ENCODE measurements at regions not wholly inside any gene's neighbourhood (a gene's known extent, or its start where the extent isn't known, plus 50 kb on each side); places are given as distances from the start of the nearest gene placed in this dataset.
A peak's percentile ranks its signal among the peaks of the same experiment; 100 is the strongest.

DNA sequence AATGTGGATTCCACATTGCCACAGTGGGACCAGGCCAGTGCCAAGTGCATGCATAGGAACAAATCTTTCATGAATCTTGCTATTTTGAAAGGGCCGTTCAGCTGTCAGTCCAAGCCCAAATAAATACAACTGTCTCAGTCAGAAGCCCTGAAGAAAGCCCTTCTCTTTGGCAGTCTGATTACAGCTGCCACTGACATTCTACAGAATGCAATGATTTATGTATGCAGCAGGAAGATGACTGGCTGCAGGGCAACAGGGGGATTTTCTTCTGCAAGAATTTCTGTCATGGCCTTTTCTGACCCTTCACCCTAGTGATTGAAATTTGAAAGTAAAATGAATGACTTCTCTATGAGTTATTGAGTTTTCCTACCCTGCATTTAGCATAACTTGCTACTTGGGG lies 86.7 kb upstream of the FER start:
- DNase-seq, result no peak
- TF ChIP-seq POLR2A (IDR thresholded peaks at IDR 0.05; ENCODE audit: low read length), result no peak
- no peak for TF ChIP-seq GATA1 (IDR thresholded peaks at IDR 0.05; ENCODE audit: low read depth, low read length)

DNA sequence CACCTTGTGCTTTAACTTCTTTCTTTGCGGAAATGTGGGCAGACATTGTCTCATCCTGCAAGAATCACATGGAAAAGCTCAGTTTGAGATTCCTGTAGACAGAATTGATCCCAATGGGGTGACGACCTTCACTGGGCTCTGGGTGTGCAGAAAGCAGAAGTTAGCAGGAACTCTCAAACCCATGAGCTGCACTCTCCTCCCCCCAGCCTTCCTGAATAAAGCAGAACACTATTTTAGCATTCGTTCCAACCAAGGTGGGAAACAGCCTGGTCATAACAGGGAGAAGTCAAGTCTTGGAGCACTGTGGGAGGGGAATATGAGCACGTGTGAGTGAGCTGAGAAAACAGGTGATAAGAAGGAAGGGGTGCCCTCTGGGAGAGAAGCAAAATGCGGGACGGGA lies 87.4 kb upstream of the FER start:
- DNase-seq, result no peak
- TF ChIP-seq GATA1 (IDR thresholded peaks at IDR 0.05; ENCODE audit: low read depth, low read length) (no peak), POLR2A (IDR thresholded peaks at IDR 0.05; ENCODE audit: low read length) (no peak)

DNA sequence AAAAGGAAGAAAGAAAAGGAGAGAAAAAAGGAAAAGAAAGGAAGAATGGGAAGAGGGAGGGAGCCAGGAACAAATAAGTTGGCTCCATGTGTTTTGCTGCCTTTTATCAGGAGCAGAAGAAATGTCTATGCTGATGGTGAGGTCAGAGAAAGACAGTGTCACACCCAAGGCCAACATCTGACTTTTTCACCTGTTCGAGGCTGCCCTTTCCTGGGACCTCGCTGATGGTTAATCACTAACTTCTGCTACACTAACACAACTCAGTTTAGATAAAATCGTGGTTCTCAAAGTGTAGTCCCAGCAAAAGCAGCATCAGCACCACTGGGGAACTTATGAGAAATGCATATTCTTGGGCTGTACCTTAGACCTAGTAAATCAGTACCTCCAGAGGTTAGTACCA lies 88.2 kb upstream of the FER start:
- DNase-seq, result no peak
- TF ChIP-seq POLR2A (IDR thresholded peaks at IDR 0.05; ENCODE audit: low read length) (no peak), GATA1 (IDR thresholded peaks at IDR 0.05; ENCODE audit: low read depth, low read length) (no peak)

DNA sequence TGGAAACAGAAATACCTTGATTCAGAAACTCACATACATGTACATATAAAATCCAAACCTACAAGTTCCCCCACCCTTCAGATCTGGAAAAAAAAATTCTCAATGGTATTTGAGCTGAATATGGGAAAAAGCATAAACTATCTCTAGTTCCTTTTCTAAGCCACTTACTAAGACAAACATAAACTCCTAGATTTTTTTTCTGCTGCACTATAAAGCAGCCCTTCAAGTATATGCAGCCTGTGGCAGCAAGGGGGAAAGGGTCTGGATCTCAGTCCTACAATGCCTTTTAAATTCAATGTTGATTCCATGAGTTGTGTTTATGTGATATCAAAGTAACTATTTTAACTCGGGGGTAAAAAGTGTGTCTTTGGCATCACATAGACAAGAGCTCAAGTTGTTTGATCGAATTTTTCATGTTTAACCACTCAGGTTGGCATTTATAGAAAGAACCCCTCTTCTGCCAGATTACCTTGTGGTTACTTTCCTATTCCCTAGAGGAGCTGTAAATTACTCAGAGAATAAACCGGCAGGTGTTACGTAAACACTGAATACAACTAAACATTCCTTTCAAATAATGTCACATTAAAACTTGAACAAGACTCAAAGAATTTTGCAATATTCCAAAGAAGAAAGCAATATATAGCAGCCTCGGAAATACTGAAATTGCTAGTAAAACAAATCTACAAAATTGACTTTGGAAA lies 91.8 kb upstream of the FER start:
- DNase-seq, result no peak
- no peak for TF ChIP-seq GATA1 (IDR thresholded peaks at IDR 0.05; ENCODE audit: low read depth, low read length)

DNA sequence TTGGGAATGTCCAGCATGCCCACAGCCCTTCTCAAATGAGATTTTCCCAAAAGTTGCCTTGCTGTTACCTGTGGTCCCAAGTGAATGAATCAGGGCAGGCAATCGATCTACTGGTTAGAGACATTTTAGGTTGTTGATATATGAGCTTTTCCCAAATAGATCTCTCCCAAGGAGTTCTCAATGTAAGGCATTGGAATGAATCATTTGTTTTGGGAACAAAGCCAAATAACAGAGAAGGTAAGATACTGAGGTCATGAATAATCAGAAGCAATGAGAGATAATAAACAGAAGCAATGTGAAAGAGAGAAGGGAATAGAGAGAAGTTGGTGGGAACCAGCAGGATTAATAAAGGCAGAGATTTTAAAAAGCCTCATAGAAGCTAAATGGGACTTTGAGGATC lies 93.6 kb upstream of the FER start:
- no peak for TF ChIP-seq POLR2A (IDR thresholded peaks at IDR 0.05; ENCODE audit: low read length)
- no peak for TF ChIP-seq GATA1 (IDR thresholded peaks at IDR 0.05; ENCODE audit: low read depth, low read length)
- DNase-seq, result no peak

DNA sequence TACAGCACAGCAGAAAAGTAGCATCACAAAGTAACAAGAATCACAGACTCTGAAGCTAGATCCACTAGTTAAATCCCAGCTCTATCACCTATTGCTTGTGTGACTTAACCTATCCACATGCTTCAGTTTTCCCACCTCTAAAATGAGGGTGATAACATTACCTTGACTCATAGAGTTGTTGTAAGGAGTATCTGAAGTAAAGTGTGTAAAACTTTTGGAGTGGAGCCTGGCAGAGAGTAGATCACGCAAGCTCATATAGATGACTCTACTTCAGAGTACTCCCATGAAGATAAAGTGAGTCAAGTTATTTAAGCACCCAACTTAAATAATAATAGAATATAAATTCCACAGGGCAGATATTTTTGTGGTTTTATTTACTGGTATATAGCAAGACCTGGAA lies 94.5 kb upstream of the FER start:
- no peak for TF ChIP-seq GATA1 (IDR thresholded peaks at IDR 0.05; ENCODE audit: low read depth, low read length)
- TF ChIP-seq POLR2A (IDR thresholded peaks at IDR 0.05; ENCODE audit: low read length), result no peak

DNA sequence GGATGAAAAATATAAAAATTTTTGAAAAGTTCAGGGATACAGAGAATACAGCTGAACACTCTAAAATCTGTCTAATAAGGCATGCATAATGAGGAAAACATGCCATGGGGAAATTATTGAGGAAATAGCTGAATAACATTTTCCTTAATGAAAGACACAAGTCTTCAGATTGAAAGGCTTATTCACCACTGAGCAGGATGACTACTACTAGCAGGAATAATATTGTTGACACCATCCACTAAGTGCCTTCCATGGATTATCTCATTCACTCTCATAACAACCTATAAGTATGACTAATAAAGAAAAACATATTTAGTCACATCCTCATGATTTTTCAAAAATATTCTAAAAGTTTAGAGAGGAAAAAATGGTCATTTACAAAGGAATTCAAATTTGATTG lies 96.7 kb upstream of the FER start:
- no peak for TF ChIP-seq POLR2A (IDR thresholded peaks at IDR 0.05; ENCODE audit: low read length)
- no peak for TF ChIP-seq GATA1 (IDR thresholded peaks at IDR 0.05; ENCODE audit: low read depth, low read length)
- no peak for DNase-seq

More for the DNA sequence above, 94.5 kb upstream of the FER start:
- no peak for DNase-seq

DNA sequence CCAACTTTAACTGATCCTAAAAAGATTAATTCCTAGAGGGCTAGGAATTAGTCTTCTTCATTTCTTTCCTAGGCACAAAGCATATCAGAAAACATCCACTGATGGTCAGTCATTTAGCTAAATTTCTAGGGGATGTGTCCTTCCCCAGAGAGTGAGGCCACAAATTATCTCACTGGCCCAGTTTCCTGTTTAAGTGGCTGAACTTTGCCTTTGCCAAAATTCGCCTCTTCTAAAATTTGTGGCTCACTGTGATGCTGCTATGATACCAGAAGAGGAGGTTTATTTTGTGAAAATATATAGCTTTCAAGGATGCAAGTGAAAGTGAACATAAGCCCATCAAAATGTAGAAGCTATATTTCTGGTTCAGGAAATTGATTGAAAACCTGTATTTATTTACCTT lies 98.1 kb upstream of the FER start:
- no peak for DNase-seq
- TF ChIP-seq POLR2A (IDR thresholded peaks at IDR 0.05; ENCODE audit: low read length), result no peak
- no peak for TF ChIP-seq GATA1 (IDR thresholded peaks at IDR 0.05; ENCODE audit: low read depth, low read length)

DNA sequence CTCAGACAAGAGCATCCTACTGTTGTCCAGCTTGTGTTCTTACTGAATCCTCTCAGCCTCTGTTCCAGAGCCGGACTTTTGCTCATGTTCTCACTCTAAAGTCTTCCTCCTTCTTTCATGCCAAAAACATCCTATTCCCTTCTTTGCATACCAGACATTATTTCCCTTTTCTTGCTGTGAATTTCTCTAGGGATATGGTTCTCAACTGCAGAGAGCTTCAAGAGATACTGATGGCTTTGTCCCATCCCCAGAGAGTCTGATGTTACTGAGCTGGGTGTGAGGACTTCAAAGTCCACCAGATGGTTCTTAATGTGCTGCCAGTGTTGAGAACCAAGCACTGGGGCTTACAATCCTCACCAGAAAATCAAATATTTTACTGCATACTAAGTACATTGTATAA lies 98.6 kb upstream of the FER start:
- DNase-seq, result no peak
- TF ChIP-seq POLR2A (IDR thresholded peaks at IDR 0.05; ENCODE audit: low read length) (no peak), GATA1 (IDR thresholded peaks at IDR 0.05; ENCODE audit: low read depth, low read length) (no peak)

DNA sequence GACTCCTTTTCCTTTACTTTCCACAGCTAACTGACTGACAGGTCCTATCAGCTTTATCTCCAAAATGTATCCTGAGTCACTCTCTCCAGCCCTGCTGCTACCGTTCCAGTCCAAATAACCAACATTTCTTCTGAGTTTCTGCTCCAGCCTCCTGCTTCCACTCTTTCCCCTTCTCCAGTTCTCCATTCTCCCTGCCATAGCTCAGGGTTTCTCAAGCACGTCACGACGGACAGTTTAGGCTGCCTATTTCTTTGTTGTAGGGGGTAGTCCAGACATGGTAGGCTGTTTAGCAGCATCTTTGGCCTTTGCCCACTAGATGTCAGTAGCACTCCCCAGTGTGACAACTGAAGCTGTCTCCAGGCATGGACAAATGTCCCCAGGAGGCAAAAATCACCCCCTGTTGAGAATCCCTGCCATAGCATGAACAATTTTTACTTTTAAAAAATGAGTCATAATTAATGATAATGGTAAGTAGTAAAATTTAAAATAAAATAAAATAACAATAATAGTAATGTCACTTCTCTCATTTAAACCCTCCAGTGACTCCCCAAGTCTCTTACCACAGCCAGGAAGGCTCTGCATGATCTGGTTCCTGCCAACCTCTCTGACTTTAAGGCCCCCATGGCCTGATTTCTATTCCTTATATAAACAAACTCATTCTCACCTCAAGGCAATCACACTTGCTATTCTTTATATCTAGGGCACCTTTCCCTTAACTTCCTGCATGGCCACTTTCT lies 105.4 kb upstream of the FER start:
- no peak for TF ChIP-seq GATA1 (IDR thresholded peaks at IDR 0.05; ENCODE audit: low read depth, low read length)
- TF ChIP-seq POLR2A (IDR thresholded peaks at IDR 0.05; ENCODE audit: low read length), result no peak
- DNase-seq, result peak; percentile 72 to 79

DNA sequence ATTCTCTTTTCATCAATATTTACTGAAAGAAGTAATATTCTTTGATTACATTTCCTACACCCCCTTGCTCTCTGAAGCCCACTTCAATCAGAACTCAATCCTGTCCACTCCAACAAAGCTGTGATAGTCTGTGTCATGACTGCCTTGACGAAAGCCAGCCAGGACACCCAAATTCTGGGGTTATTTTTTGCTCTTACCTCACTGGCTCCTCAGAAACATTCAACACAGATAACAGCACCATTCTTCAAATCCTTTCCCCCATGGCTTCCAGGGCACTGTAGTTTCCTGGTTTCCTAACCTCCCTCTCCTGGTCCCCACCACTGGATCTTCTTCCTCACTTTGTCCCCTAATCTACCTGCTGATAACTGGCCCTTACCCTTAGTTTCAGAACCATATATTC lies 106.1 kb upstream of the FER start:
- no peak for DNase-seq
- TF ChIP-seq POLR2A (IDR thresholded peaks at IDR 0.05; ENCODE audit: low read length) (no peak), GATA1 (IDR thresholded peaks at IDR 0.05; ENCODE audit: low read depth, low read length) (no peak)

DNA sequence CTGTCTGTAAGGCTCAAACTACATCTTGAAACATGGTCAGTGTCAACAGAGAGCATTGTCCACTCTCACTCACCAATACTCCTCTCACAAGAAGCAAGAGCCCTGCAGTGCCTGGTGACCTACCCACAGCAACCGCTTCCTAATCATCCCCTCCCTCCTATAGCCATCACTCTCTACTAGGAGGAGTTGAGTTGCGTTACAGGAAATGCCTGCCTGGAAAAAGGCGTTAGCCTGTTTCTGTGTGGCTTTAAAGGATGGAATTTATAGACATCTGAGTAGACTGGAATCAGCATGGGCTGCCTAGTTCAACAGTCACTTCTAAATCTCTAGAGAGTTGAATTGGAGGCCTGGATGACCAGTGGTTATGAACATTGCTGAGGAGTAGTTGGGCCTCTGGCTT lies 108.3 kb upstream of the FER start:
- DNase-seq, result no peak
- TF ChIP-seq GATA1 (IDR thresholded peaks at IDR 0.05; ENCODE audit: low read depth, low read length) (no peak), POLR2A (IDR thresholded peaks at IDR 0.05; ENCODE audit: low read length) (no peak)

DNA sequence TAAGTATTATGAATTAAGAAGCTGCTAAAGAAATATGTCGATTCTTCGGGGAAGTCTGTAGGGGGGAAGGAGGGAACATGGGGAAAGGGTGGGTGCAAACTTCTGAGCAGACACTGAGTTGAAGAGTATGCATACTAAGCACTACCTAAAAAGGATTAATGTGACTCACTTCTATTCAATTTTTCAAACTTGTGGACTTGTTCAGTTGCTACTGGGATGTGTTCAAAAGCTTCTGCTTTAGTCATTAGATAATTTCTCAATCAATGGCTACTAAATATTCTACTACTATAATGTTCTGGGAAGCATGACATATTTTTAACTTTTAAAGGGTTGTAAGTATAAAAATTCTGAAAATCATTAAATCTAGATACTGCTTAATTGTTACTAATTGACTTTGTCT lies 109.7 kb upstream of the FER start:
- DNase-seq, result no peak
- no peak for TF ChIP-seq GATA1 (IDR thresholded peaks at IDR 0.05; ENCODE audit: low read depth, low read length)
- TF ChIP-seq POLR2A (IDR thresholded peaks at IDR 0.05; ENCODE audit: low read length), result no peak

DNA sequence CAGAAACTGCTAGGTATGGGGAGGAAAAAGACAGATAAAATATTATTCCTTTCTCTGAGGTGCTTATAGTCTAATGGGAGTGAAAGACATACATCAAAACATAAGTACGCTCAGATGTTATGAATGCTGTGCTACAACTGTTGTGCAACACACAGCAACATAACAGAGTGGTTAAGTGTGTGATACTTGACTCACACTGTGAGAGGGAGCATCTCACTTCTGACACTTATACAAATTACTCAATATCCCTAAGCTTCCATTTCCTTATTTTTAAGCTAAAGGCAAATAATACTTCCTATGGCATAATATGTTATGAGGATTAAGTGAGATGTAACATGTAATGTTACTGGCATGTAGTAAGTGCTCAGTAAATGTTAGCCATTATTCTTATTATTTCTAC lies 110.6 kb upstream of the FER start:
- TF ChIP-seq GATA1 (IDR thresholded peaks at IDR 0.05; ENCODE audit: low read depth, low read length) (no peak), POLR2A (IDR thresholded peaks at IDR 0.05; ENCODE audit: low read length) (no peak)
- no peak for DNase-seq

All from erythroblast (primary cell).